ENCODE measurements at regions not wholly inside any gene's neighbourhood (a gene's known extent, or its start where the extent isn't known, plus 50 kb on each side); places are given as distances from the start of the nearest gene placed in this dataset.

GRCh38 chr6:43969158-43969981, 157.9 kb downstream of the MRPL14 start:
- intact Hi-C loops (cut with DNase I), result no loop called here
- 89% methylated on average over 11 of the region's 11 CpGs for WGBS
- no peak overlapping the region for H3K4me3 ChIP-seq
- TF ChIP-seq CTCF (IDR thresholded peaks at IDR 0.05) (no peak), POLR2A (IDR thresholded peaks at IDR 0.05) (no peak), POLR2AphosphoS5 (IDR thresholded peaks at IDR 0.05) (no peak)
- H3K27me3 ChIP-seq (replicated peaks; ENCODE audit: insufficient read depth), result no peaks in the 10 kb centered on the region
- no peaks in the 10 kb centered on the region for H3K9me3 ChIP-seq
- no peak overlapping the region for H3K27ac ChIP-seq
- no peaks in the 10 kb centered on the region for H3K36me3 ChIP-seq
- no peaks in the 10 kb centered on the region for H3K4me1 ChIP-seq (replicated peaks)
- no peak for DNase-seq (ENCODE audit: low spot score)

GRCh38 chr6:43968110-43968965, 158.9 kb downstream of the MRPL14 start:
- no peak overlapping the region for H3K27ac ChIP-seq
- H3K36me3 ChIP-seq, result no peaks in the 10 kb centered on the region
- no peak for DNase-seq (ENCODE audit: low spot score)
- H3K4me3 ChIP-seq, result no peak overlapping the region
- no peaks in the 10 kb centered on the region for H3K4me1 ChIP-seq (replicated peaks)
- TF ChIP-seq CTCF (IDR thresholded peaks at IDR 0.05) (no peak), POLR2A (IDR thresholded peaks at IDR 0.05) (no peak), POLR2AphosphoS5 (IDR thresholded peaks at IDR 0.05) (no peak)
- intact Hi-C loops (cut with DNase I), result no loop called here
- no peaks in the 10 kb centered on the region for H3K9me3 ChIP-seq
- 86% methylated on average over 12 of the region's 12 CpGs for WGBS
- H3K27me3 ChIP-seq (replicated peaks; ENCODE audit: insufficient read depth), result no peaks in the 10 kb centered on the region

GRCh38 chr6:43967719-43968091, 159.5 kb downstream of the MRPL14 start:
- H3K4me1 ChIP-seq (replicated peaks), result no peaks in the 10 kb centered on the region
- H3K27ac ChIP-seq, result no peak overlapping the region
- H3K4me3 ChIP-seq, result no peak overlapping the region
- 93% methylated on average over 3 of the region's 3 CpGs for WGBS
- H3K36me3 ChIP-seq, result no peaks in the 10 kb centered on the region
- DNase-seq (ENCODE audit: low spot score), result no peak
- no peaks in the 10 kb centered on the region for H3K27me3 ChIP-seq (replicated peaks; ENCODE audit: insufficient read depth)
- intact Hi-C loops (cut with DNase I), result no loop called here
- H3K9me3 ChIP-seq, result no peaks in the 10 kb centered on the region
- TF ChIP-seq POLR2A (IDR thresholded peaks at IDR 0.05), result no peak
- no peak for TF ChIP-seq POLR2AphosphoS5 (IDR thresholded peaks at IDR 0.05)
- no peak for TF ChIP-seq CTCF (IDR thresholded peaks at IDR 0.05)

GRCh38 chr6:43966853-43967718, 160.2 kb downstream of the MRPL14 start:
- intact Hi-C loops (cut with DNase I), result no loop called here

GRCh38 chr6:43966374-43966658, 160.9 kb downstream of the MRPL14 start:
- DNase-seq (ENCODE audit: low spot score), result no peak
- intact Hi-C loops (cut with DNase I), result no loop called here
- TF ChIP-seq POLR2A (IDR thresholded peaks at IDR 0.05) (no peak), CTCF (IDR thresholded peaks at IDR 0.05) (no peak), POLR2AphosphoS5 (IDR thresholded peaks at IDR 0.05) (no peak)
- no peaks in the 10 kb centered on the region for H3K36me3 ChIP-seq
- no peak overlapping the region for H3K4me3 ChIP-seq
- no peaks in the 10 kb centered on the region for H3K27me3 ChIP-seq (replicated peaks; ENCODE audit: insufficient read depth)
- H3K27ac ChIP-seq, result no peak overlapping the region
- H3K4me1 ChIP-seq (replicated peaks), result no peaks in the 10 kb centered on the region
- H3K9me3 ChIP-seq, result no peaks in the 10 kb centered on the region

More at GRCh38 chr6:43966853-43967718, 160.2 kb downstream of the MRPL14 start:
- 76% methylated on average over 10 of the region's 10 CpGs for whole genome bisulfite sequencing
- Histone ChIP-seq H3K9me3 (no peaks in the 10 kb centered on the region), H3K27ac (no peak overlapping the region), H3K36me3 (no peaks in the 10 kb centered on the region), H3K4me3 (no peak overlapping the region), H3K27me3 (replicated peaks; ENCODE audit: insufficient read depth) (no peaks in the 10 kb centered on the region), H3K4me1 (replicated peaks) (no peaks in the 10 kb centered on the region)
- no peak for TF ChIP-seq POLR2A (IDR thresholded peaks at IDR 0.05)
- DNase-seq (ENCODE audit: low spot score), result no peak

Measured in prostate gland (tissue), 2 donors.